Muscle layer of duodenum (tissue), 2 donors: ENCODE measurements at regions not wholly inside any gene's neighbourhood (a gene's known extent, or its start where the extent isn't known, plus 50 kb on each side); places are given as distances from the start of the nearest gene placed in this dataset.
A peak's percentile ranks its signal among the peaks of the same experiment; 100 is the strongest.

Experiments used
- H3K27ac ChIP-seq: one replicate; pipeline ENCODE4 v1.7.0; 2013; ENCODE audit warnings: mild to moderate bottlenecking, low read length
- H3K27me3 ChIP-seq: one replicate; pipeline ENCODE4 v1.7.0; 2013; ENCODE audit warnings: low read depth, mild to moderate bottlenecking, control low read depth, low read length
- H3K36me3 ChIP-seq, 2 donors: one replicate each; pipeline ENCODE4 v1.7.0; 2013; ENCODE audit warnings: low read length in 2 of 2, control low read depth in 1 of 2, mild to moderate bottlenecking in 1 of 2; ENCODE audit not compliant: insufficient read depth in 2 of 2, control insufficient read depth in 1 of 2
- H3K4me1 ChIP-seq, 2 donors: one replicate each; pipeline ENCODE4 v1.7.0; 2013; ENCODE audit warnings: low read length in 2 of 2, mild to moderate bottlenecking in 2 of 2, control low read depth in 1 of 2, moderate library complexity in 1 of 2; ENCODE audit not compliant: insufficient read depth in 2 of 2, control insufficient read depth in 1 of 2
- H3K4me3 ChIP-seq, 2 donors: one replicate each; pipeline ENCODE4 v1.7.0; 2013; ENCODE audit warnings: low read length in 2 of 2, low read depth in 1 of 2, mild to moderate bottlenecking in 1 of 2
- H3K9me3 ChIP-seq, 2 donors: one replicate each; pipeline ENCODE4 v1.7.0; 2013; ENCODE audit warnings: low read length in 2 of 2, control low read depth in 1 of 2, mild to moderate bottlenecking in 1 of 2; ENCODE audit not compliant: control insufficient read depth in 1 of 2
- donor health status: healthy.

DNA sequence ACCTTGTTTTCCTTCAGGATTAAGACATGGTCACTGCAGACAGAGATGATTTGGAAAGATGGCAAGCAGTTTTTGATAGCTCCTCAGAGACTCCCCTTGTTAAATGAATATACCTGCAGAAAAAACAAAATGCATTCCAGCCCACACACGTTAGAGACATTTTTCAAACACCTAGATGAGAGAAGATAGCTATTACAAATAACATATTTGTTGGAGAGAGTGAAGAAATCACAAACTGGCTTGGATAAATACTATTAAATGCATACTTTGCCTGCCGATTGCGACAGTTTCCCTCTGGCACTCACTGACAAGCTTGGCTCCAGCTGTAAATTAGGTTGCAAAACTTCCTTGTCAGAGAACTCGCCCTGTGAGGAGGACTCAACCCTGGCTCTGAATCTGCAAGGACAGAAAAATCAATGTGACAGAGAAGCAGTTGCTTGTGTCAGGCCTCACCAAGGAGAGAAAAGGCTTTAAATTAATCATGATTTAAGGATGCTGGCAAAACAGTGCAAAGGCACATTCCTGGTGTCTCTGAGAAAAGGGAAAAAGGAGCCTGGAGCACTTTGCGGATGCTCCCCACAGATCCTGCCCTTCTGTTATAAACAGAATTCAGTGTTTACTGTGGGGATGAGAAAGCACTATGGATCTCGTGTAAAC, 423.7 kb upstream of the MARCKS start:
- no peaks in the 10 kb centered on the region for H3K27me3 ChIP-seq
- H3K9me3 ChIP-seq = no peaks in the 10 kb centered on the region
- H3K36me3 ChIP-seq = no peaks in the 10 kb centered on the region
- no peak overlapping the region for H3K27ac ChIP-seq
- H3K4me3 ChIP-seq = no peak overlapping the region
- H3K4me1 ChIP-seq = peaks cover 0 to 14% of the 10 kb centered on the region in 2 donors

DNA sequence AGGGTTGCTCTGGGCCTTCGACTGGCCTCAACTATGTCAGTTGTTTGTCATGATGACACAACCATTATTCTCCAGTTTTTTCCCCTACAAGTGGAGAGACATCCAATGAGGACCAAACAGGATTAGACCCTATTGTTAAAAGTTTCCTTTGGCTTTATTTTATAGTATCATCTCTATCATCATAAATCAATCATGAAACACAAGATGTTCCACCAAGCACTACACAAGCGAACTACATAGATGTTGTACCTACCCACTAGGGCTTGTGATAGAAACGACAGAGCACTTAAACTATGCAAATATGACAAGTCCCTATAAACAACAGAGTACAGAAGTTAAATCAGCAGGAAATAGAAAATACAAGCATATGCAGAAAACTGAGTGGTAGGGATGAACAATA, 422.5 kb upstream of the MARCKS start:
- peaks cover 0 to 14% of the 10 kb centered on the region in 2 donors for H3K4me1 ChIP-seq
- H3K9me3 ChIP-seq = no peaks in the 10 kb centered on the region
- H3K4me3 ChIP-seq = no peak overlapping the region
- no peaks in the 10 kb centered on the region for H3K36me3 ChIP-seq
- no peak overlapping the region for H3K27ac ChIP-seq
- H3K27me3 ChIP-seq = no peaks in the 10 kb centered on the region

DNA sequence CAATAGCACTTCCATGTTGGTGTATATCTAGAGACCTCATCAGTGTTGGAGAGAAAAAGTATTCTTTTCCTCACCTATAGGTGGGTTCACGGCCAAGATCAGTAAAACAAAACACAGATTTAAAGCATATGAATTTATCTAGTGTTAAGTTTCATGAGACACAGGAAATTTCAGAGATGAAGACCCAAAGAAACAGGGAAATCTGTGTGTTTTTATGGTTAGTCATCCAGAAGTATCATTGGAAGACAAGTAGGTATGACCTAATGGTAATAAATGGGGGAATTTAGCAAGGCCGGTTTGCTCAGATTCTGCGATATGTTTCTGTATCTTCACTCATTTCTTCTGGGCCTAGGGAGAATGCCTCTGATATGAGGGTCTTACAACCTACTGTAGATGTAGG, 419.6 kb upstream of the MARCKS start:
- Histone ChIP-seq H3K4me1 (peaks cover 0 to 14% of the 10 kb centered on the region in 2 donors), H3K27ac (no peak overlapping the region), H3K27me3 (no peaks in the 10 kb centered on the region), H3K36me3 (no peaks in the 10 kb centered on the region), H3K4me3 (no peak overlapping the region), H3K9me3 (no peaks in the 10 kb centered on the region)

DNA sequence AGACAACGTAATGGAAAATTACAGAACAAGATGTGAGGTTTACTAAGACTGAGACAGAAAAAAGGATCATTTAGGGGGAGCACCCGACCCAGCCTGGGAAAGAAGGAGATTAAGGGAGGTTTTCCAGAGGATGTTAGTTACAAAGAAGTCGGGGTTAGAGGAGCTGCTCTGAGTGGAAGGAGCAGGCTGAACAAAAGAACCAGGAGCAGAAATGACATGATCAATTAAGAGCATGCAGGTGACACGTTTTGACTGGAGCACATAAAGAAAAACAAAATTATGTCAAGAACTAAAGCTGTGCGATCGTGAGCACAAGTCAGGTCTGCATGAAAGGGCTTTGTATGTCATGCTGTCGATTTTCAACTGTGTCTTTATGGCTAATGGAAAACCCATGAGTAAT, 417.3 kb upstream of the MARCKS start:
- H3K27ac ChIP-seq = no peak overlapping the region
- H3K27me3 ChIP-seq = no peaks in the 10 kb centered on the region
- H3K9me3 ChIP-seq = no peaks in the 10 kb centered on the region
- no peak overlapping the region for H3K4me3 ChIP-seq
- H3K36me3 ChIP-seq = no peaks in the 10 kb centered on the region
- no peaks in the 10 kb centered on the region for H3K4me1 ChIP-seq

DNA sequence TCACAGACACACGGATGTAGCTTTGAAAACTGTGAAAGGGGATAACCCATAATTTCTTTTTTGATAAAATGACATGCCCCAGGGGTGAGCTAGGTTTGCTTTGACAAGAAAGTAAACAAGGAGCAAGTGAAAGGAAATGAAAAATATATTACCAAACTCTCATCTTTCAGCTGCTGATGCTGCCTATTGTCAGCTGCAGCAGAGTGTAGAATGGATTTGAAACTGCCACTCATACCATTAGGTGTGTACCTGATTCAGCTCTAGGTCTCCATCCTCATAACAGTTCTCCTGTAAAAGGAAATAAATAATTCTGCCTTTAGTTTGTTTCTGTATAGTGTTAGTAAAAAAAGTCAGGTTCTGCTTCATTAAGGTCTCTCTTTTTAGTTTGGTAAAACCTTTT, 415.1 kb upstream of the MARCKS start:
- no peaks in the 10 kb centered on the region for H3K27me3 ChIP-seq
- no peaks in the 10 kb centered on the region for H3K36me3 ChIP-seq
- H3K4me1 ChIP-seq = no peaks in the 10 kb centered on the region
- H3K9me3 ChIP-seq = no peaks in the 10 kb centered on the region
- H3K27ac ChIP-seq = no peak overlapping the region
- H3K4me3 ChIP-seq = no peak overlapping the region

DNA sequence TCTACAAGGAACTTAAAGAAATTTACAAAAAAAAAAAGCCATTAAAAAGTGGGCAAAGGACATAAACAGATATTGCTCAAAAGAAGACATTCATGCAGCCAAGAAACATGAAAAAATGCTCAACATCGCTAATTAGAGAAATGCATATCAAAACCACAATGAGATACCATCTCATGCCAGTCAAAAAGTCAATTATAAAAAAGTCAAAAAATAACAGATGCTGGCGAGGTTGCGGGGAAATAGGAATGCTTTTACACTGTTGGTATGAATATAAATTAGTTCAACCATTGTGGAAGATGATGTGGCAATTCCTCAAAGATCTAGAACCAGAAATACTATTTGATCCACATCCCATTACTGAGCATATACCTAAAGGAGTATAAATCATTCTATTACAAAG, 411.9 kb upstream of the MARCKS start:
- Histone ChIP-seq H3K27ac (no peak overlapping the region), H3K4me1 (no peaks in the 10 kb centered on the region), H3K9me3 (no peaks in the 10 kb centered on the region), H3K27me3 (no peaks in the 10 kb centered on the region), H3K36me3 (no peaks in the 10 kb centered on the region), H3K4me3 (no peak overlapping the region)

DNA sequence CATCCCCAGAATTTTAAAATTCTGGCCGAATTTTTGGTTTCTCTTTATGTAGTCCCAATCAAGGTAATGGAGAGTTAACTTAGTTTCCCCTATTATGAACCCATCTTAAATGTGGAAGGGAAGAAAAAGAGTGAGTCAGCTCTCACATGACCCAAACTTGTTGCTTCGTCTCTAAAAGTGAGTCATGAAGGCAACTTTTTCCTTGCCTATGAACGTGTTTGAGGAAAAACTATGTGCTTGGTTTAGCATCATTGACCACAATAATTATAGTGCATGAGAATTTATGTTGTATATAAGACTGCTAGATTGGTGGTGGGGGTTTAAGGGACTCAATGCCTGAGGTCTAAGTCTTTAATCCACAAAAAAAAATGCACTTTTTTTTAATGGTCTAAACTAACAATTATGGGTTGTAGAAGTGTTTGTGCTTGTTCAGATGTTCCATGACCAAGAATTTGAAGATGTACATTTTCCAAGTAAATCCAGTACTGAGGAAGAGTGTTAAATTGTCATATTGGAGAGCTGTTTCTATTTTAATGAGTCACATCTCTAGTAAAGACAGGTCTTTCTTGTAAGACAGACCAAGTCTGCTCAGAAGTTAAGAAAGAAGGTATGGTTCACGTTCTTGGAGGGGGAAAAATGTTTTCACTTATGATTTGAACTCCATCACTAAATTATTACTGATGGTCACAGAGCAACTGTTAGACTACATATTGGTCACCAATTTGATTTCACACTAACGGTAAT, 409.9 kb upstream of the MARCKS start:
- Histone ChIP-seq H3K4me1 (no peaks in the 10 kb centered on the region), H3K27ac (no peak overlapping the region), H3K36me3 (no peaks in the 10 kb centered on the region), H3K27me3 (no peaks in the 10 kb centered on the region), H3K4me3 (no peak overlapping the region), H3K9me3 (no peaks in the 10 kb centered on the region)

DNA sequence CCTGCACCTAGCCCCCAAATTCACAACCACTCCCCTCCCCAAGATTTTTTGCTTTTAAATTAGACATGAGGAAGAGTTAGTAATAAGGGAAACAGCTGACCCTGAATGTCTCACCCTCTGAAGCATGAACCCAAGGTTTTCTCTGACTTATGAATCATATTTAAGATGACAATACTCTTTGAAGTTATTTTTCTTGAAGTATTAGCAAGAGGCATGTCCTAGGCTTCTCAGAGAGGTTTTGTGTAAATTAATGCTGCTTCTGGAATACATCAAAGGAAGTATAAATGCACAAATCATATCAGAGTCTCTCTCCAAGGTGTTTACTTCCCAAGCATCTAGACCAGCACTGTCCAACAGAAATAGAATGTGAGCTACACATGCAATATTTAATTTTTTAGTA, 408.1 kb upstream of the MARCKS start:
- no peaks in the 10 kb centered on the region for H3K36me3 ChIP-seq
- H3K27ac ChIP-seq = no peak overlapping the region
- no peaks in the 10 kb centered on the region for H3K27me3 ChIP-seq
- no peaks in the 10 kb centered on the region for H3K4me1 ChIP-seq
- no peak overlapping the region for H3K4me3 ChIP-seq
- H3K9me3 ChIP-seq = no peaks in the 10 kb centered on the region

DNA sequence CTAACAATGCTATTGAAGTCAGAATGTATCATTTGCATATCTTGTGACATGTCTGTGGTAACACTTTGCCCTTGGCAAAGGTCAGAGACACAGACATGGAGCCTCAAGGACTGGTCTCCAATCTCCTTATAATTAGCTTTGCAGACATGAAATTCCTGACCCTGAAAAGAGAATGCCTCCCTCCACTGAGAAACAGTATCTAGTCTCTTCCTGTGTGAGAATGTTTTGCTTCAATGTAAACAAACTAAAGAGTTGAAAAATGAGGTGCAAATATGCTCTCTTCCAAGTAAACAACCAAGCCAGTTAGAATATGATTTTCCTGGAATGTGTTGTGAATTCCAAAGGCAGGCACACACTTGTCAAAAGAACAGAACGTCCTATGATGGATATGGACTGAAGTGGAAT, 407.1 kb upstream of the MARCKS start:
- Histone ChIP-seq H3K9me3 (no peaks in the 10 kb centered on the region), H3K36me3 (no peaks in the 10 kb centered on the region), H3K4me3 (no peak overlapping the region), H3K4me1 (no peaks in the 10 kb centered on the region), H3K27ac (no peak overlapping the region), H3K27me3 (no peaks in the 10 kb centered on the region)

DNA sequence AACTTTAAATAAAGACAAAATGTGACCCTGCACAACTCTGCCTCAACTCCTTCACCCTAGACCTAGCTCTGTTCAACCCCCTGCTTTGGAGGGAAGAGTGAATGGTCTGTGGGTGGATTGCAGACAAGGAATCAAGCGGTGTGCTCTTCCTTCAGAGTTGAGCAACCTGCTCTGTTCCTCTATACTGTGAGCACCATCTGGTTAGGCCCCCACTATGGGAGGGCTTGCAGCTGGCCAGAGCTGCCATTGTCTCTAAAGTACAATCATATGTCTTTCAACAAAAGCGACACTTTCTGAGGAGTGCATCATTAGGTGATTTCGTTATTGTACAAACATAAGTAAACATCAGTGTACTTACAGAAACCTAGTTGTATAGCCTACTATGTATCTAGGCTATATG, 406.1 kb upstream of the MARCKS start:
- Histone ChIP-seq H3K4me1 (no peaks in the 10 kb centered on the region), H3K36me3 (no peaks in the 10 kb centered on the region), H3K9me3 (no peaks in the 10 kb centered on the region), H3K4me3 (no peak overlapping the region), H3K27ac (no peak overlapping the region), H3K27me3 (no peaks in the 10 kb centered on the region)

DNA sequence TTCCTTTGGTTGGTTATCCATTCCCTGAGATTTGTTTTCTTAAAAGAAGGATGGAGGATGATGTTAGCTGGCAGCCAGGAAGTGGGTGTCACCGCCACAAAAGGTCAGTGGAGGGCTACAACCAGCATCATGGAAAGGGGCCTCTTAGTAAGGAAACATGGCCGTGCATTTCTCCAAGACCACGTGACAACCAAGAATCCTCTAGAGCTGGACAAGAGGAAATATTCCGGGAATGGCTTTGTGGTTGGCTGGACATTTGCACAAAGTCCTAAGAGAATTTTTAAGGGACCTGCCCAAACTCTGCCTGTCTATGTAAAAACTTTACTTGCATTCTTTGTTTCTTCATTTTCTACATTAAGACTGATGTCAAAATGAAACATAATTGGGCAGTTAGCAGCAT, 399.9 kb upstream of the MARCKS start:
- H3K27ac ChIP-seq = peak overlapping the region; percentile 17

DNA sequence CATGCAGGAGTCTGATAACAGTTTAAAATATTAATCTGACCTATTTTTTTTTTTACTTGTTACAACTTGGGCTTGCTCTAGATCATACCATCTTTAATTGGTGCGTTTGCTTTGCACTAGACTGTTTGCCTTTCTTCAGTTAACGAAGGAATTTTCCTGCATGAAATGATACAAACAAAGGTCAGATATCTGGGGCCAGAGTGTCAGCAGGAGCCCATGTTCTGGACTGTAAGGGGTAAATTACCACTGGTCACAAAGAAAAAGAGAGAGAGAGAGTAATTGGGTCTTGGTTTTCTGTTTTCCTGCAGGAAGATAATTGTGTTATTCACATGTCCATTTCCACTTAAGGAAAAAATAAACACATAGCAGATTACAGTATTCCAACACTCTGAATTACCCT, 399.4 kb upstream of the MARCKS start:
- peaks cover 5 to 11% of the 10 kb centered on the region in 2 donors for H3K4me1 ChIP-seq
- H3K27me3 ChIP-seq = no peaks in the 10 kb centered on the region
- H3K4me3 ChIP-seq = no peak overlapping the region
- H3K36me3 ChIP-seq = no peaks in the 10 kb centered on the region
- no peaks in the 10 kb centered on the region for H3K9me3 ChIP-seq
- H3K27ac ChIP-seq = no peak overlapping the region

More for the DNA sequence above, 399.9 kb upstream of the MARCKS start:
- Histone ChIP-seq H3K4me1 (peaks cover 5 to 11% of the 10 kb centered on the region in 2 donors), H3K27me3 (no peaks in the 10 kb centered on the region), H3K9me3 (no peaks in the 10 kb centered on the region), H3K36me3 (no peaks in the 10 kb centered on the region), H3K4me3 (no peak overlapping the region)
